ENCODE measurements at regions not wholly inside any gene's neighbourhood (a gene's known extent, or its start where the extent isn't known, plus 50 kb on each side); places are given as distances from the start of the nearest gene placed in this dataset.

DNA sequence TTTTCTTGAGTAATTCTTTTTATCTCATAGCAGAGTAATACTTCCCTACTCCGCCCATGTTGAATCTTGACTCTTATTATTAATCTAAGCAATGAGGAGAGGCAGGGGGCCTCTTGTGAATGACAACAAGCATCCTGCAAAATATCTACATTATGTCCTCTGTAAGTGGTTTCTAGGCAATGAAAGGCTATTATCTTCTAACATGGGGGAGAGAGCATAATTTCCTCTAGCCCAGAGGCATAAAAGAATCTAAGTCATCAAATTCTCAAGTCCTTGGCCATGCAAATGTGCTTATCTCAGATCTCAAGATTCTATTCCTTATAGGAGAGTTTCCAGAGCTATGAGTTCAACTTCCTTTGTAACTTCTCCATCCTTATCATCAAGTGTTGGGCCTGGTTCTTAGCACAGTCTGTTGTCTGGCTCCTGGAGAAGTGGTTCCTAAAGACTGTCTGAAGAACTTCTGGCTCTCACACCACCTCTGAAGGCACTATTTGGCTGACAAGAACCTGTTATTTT lies 423.1 kb upstream of the INTU start:
- DNase-seq (ENCODE audit: low read depth), result no peak
- H3K4me3 ChIP-seq (ENCODE audit: low read depth, low read length), result no peak overlapping the region
- TF ChIP-seq, protein P1, sequence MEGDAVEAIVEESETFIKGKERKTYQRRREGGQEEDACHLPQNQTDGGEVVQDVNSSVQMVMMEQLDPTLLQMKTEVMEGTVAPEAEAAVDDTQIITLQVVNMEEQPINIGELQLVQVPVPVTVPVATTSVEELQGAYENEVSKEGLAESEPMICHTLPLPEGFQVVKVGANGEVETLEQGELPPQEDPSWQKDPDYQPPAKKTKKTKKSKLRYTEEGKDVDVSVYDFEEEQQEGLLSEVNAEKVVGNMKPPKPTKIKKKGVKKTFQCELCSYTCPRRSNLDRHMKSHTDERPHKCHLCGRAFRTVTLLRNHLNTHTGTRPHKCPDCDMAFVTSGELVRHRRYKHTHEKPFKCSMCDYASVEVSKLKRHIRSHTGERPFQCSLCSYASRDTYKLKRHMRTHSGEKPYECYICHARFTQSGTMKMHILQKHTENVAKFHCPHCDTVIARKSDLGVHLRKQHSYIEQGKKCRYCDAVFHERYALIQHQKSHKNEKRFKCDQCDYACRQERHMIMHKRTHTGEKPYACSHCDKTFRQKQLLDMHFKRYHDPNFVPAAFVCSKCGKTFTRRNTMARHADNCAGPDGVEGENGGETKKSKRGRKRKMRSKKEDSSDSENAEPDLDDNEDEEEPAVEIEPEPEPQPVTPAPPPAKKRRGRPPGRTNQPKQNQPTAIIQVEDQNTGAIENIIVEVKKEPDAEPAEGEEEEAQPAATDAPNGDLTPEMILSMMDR (IDR thresholded peaks at IDR 0.05; ENCODE audit: insufficient read depth, low read depth, low read length, missing control alignments), result no peak

GRCh38 chr4:127210893-127211649 lies 421.7 kb upstream of the INTU start:
- no peak overlapping the region for H3K4me3 ChIP-seq (ENCODE audit: low read depth, low read length)
- TF ChIP-seq, protein P1 (IDR thresholded peaks at IDR 0.05; ENCODE audit: insufficient read depth, low read depth, low read length, missing control alignments), result no peak
- no peak for DNase-seq (ENCODE audit: low read depth)

DNA sequence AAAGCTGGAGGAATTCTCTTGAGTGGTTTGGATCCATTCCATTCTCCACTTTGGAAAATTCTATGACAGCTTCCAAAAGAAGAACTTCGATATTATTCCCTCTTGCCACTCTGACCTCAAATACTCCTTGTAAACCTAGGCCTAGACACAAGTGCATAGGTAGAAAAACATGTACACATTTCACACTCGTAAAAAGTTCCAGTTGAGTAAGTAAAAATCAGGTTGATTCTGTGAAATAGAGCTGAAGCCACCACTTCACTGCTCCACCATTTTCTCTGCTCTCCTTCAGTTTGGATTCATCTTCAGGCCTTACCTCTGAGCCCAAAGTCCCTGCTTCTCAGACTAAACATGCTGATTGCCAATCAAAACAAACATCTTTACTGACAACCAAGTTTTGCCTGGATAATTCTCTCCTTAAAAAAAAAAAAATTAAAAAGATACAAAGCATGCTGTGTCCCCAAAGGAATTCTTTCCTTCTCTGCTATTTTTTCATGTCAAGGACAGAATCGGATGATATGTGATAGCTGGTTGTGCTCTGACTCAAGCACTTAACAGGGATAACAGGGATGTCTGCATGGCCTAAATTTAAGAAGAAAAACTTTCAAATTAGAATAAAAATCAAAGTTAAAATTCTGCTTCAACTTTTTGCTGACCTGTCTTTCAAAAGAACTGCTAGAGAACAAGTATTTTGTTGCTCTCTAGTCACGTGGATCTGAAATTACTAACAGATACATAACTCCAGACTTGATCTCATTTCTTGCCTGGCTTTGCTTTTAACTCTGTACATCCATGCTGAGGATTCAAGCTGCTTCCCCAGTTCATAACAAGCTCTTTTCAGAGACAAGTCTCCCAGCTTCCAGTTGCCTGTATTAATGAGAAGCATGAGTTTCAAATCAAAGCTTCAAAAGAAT lies 420.9 kb upstream of the INTU start:
- DNase-seq (ENCODE audit: low read depth), result no peak
- TF ChIP-seq, protein P1 (IDR thresholded peaks at IDR 0.05; ENCODE audit: insufficient read depth, low read depth, low read length, missing control alignments), result no peak
- no peak overlapping the region for H3K4me3 ChIP-seq (ENCODE audit: low read depth, low read length)

GRCh38 chr4:127212701-127213100 lies 420.1 kb upstream of the INTU start:
- no peak overlapping the region for H3K4me3 ChIP-seq (ENCODE audit: low read depth, low read length)
- no peak for DNase-seq (ENCODE audit: low read depth)
- TF ChIP-seq, protein P1 (IDR thresholded peaks at IDR 0.05; ENCODE audit: insufficient read depth, low read depth, low read length, missing control alignments), result no peak

- TF ChIP-seq, protein P1 (IDR thresholded peaks at IDR 0.05; ENCODE audit: insufficient read depth, low read depth, low read length, missing control alignments), result no peak
- no peak overlapping the region for H3K4me3 ChIP-seq (ENCODE audit: low read depth, low read length)
- no peak for DNase-seq (ENCODE audit: low read depth)
These were observed 418.7 kb upstream of the INTU start for GRCh38 chr4:127214016-127214415.

- no peak for DNase-seq (ENCODE audit: low read depth)
- H3K4me3 ChIP-seq (ENCODE audit: low read depth, low read length), result no peak overlapping the region
- TF ChIP-seq, protein P1 (IDR thresholded peaks at IDR 0.05; ENCODE audit: insufficient read depth, low read depth, low read length, missing control alignments), result no peak
These were observed 417.8 kb upstream of the INTU start for GRCh38 chr4:127214931-127215330.

Data from GM12865 (cell line).